Activated naive CD4-positive, alpha-beta T cell treated with anti-CD3 and anti-CD28 coated beads, Interleukin-2, amount 10 ng/mL, durations not matched to agents 7 days and 5 days (primary cell): ENCODE measurements at regions not wholly inside any gene's neighbourhood (a gene's known extent, or its start where the extent isn't known, plus 50 kb on each side); places are given as distances from the start of the nearest gene placed in this dataset.

ENCODE experiments used
- CTCF ChIA-PET: fragments of 350-600 bp; sonication (Branson Sonifier 250); formaldehyde crosslinking; loops from one replicate; lab custom pipeline; 2021; ENCODE audit warnings: antibody characterized with exemption; lab: Charles Lee
- DNase-seq: peaks from one replicate; pipeline ENCODE4 v3.0.0-alpha.2; 2020
- H3K27ac Mint-ChIP-seq: one replicate; pipeline ENCODE4 v1.8.0; 2021; ENCODE audit warnings: mild to moderate bottlenecking, moderate library complexity, mixed read lengths
- H3K27me3 Mint-ChIP-seq: one replicate; pipeline ENCODE4 v1.8.0; 2021; ENCODE audit warnings: mild to moderate bottlenecking, mixed read lengths
- H3K36me3 Mint-ChIP-seq: one replicate; pipeline ENCODE4 v1.8.0; 2021; ENCODE audit warnings: mixed read lengths
- H3K4me1 Mint-ChIP-seq: one replicate; pipeline ENCODE4 v1.8.0; 2021; ENCODE audit warnings: mixed read lengths
- H3K4me3 Mint-ChIP-seq: one replicate; pipeline ENCODE4 v1.8.0; 2021; ENCODE audit warnings: mild to moderate bottlenecking, moderate library complexity, mixed read lengths
- H3K9me3 Mint-ChIP-seq: one replicate; pipeline ENCODE4 v1.8.0; 2021; ENCODE audit warnings: mixed read lengths

- DNase-seq = no peak
- CTCF ChIA-PET = no interaction called here
- Mint-ChIP-seq H3K27me3 (no peaks in the 10 kb centered on the region), H3K9me3 (peaks cover 13% of the 10 kb centered on the region), H3K4me1 (no peaks in the 10 kb centered on the region), H3K4me3 (no peak overlapping the region), H3K36me3 (no peaks in the 10 kb centered on the region), H3K27ac (no peak overlapping the region)
These were observed 456.0 kb upstream of the DCC start for GRCh38 chr18:51884039-51884438.

DNA sequence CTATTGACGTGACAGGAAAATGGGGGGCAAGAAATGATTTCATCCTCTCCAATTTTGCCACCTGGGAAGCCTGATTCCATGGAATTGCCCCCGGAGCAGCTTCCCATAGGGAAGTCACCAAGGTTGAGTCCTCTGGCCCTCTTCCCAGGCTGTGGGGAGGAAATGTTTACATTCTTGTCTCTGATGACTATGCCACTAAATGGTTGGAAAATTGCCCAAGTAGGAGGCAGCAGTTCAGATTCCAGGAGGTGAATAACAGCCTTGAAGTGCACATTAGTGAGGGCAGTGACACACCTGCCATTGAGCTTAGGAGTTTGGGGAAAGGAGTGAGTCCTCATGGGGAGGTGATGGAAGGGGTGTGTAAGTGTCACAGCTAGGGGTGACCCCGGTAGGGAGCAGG is 449.2 kb upstream of the DCC start:
- no peak for DNase-seq
- CTCF ChIA-PET = no interaction called here
- H3K27ac Mint-ChIP-seq = no peak overlapping the region
- no peaks in the 10 kb centered on the region for H3K4me1 Mint-ChIP-seq
- no peaks in the 10 kb centered on the region for H3K27me3 Mint-ChIP-seq
- peaks cover 4% of the 10 kb centered on the region for H3K9me3 Mint-ChIP-seq
- H3K36me3 Mint-ChIP-seq = no peaks in the 10 kb centered on the region
- H3K4me3 Mint-ChIP-seq = no peak overlapping the region

GRCh38 chr18:51891876-51892275 is 448.1 kb upstream of the DCC start:
- no peak overlapping the region for H3K27ac Mint-ChIP-seq
- peaks cover 4% of the 10 kb centered on the region for H3K9me3 Mint-ChIP-seq
- no peaks in the 10 kb centered on the region for H3K4me1 Mint-ChIP-seq
- CTCF ChIA-PET = no interaction called here
- no peak overlapping the region for H3K4me3 Mint-ChIP-seq
- no peaks in the 10 kb centered on the region for H3K27me3 Mint-ChIP-seq
- no peak for DNase-seq
- no peaks in the 10 kb centered on the region for H3K36me3 Mint-ChIP-seq

GRCh38 chr18:51897884-51898283 is 442.1 kb upstream of the DCC start:
- Mint-ChIP-seq H3K27ac (no peak overlapping the region), H3K4me3 (no peak overlapping the region), H3K27me3 (no peaks in the 10 kb centered on the region), H3K9me3 (no peaks in the 10 kb centered on the region), H3K4me1 (no peaks in the 10 kb centered on the region), H3K36me3 (no peaks in the 10 kb centered on the region)
- CTCF ChIA-PET = no interaction called here
- DNase-seq = no peak

DNA sequence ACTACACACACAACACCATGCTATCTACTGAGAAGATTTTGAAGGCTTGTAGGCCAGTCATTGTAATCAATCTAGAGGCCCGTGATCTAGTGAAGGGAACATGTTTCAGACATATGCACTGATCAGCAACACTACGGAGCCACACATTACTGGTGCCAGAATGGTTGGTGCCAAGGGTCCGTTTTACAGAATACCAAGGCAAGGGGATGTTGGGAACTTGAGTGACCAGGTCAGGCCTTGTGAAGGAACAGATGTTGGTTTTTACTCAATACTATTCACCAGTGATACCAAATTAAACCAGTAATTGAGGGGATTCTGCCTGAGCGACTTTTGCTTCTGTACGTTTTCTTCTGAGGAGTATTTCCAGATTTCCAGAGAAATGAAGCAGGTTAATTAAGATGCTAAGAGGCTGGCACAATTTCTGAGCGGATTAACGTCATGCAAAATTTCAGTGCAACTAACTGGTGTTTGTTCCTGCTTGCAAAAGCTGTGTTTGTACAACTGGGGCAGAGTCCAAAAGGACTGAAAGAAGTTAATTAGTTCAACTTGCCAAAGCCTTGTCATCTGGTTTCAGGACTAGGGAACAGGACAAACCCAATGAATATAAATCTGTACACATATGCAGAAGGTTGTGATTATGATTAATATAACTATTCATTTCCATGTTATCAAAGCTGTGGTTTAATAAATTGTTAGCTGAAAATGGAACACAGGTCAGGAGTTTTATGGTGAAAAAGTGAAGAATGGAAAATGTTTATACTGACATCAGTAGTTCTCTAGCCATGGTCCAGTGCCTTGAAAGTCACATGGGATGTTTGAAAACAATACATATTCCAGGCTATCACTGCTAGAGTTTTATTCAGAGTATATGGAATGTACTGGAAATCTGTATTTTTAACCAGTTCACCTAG is 432.1 kb upstream of the DCC start:
- no peaks in the 10 kb centered on the region for H3K27me3 Mint-ChIP-seq
- no peak for DNase-seq
- no peak overlapping the region for H3K27ac Mint-ChIP-seq
- CTCF ChIA-PET = no interaction called here
- H3K36me3 Mint-ChIP-seq = no peaks in the 10 kb centered on the region
- no peaks in the 10 kb centered on the region for H3K4me1 Mint-ChIP-seq
- H3K4me3 Mint-ChIP-seq = no peak overlapping the region
- peaks cover 3% of the 10 kb centered on the region for H3K9me3 Mint-ChIP-seq

- CTCF ChIA-PET = no interaction called here
- no peaks in the 10 kb centered on the region for H3K4me1 Mint-ChIP-seq
- DNase-seq = no peak
- no peak overlapping the region for H3K27ac Mint-ChIP-seq
- H3K36me3 Mint-ChIP-seq = no peaks in the 10 kb centered on the region
- no peaks in the 10 kb centered on the region for H3K27me3 Mint-ChIP-seq
- no peak overlapping the region for H3K4me3 Mint-ChIP-seq
- H3K9me3 Mint-ChIP-seq = peaks cover 3% of the 10 kb centered on the region
These were observed 431.4 kb upstream of the DCC start for GRCh38 chr18:51908598-51908944.

- no peak for DNase-seq
- no peaks in the 10 kb centered on the region for H3K27me3 Mint-ChIP-seq
- no peak overlapping the region for H3K4me3 Mint-ChIP-seq
- no peak overlapping the region for H3K27ac Mint-ChIP-seq
- CTCF ChIA-PET = no interaction called here
- H3K36me3 Mint-ChIP-seq = no peaks in the 10 kb centered on the region
- peaks cover 3% of the 10 kb centered on the region for H3K9me3 Mint-ChIP-seq
- no peaks in the 10 kb centered on the region for H3K4me1 Mint-ChIP-seq
These were observed 428.4 kb upstream of the DCC start for GRCh38 chr18:51911584-51911983.

- CTCF ChIA-PET = no interaction called here
- H3K27me3 Mint-ChIP-seq = no peaks in the 10 kb centered on the region
- H3K4me1 Mint-ChIP-seq = no peaks in the 10 kb centered on the region
- no peak for DNase-seq
- no peaks in the 10 kb centered on the region for H3K36me3 Mint-ChIP-seq
- no peak overlapping the region for H3K4me3 Mint-ChIP-seq
- H3K27ac Mint-ChIP-seq = no peak overlapping the region
- peaks cover 3% of the 10 kb centered on the region for H3K9me3 Mint-ChIP-seq
These were observed 427.6 kb upstream of the DCC start for GRCh38 chr18:51912381-51912780.

GRCh38 chr18:51915176-51915575 is 424.8 kb upstream of the DCC start:
- Mint-ChIP-seq H3K4me3 (no peak overlapping the region), H3K9me3 (peaks cover 2% of the 10 kb centered on the region), H3K27me3 (no peaks in the 10 kb centered on the region), H3K36me3 (no peaks in the 10 kb centered on the region), H3K4me1 (no peaks in the 10 kb centered on the region), H3K27ac (no peak overlapping the region)
- no peak for DNase-seq
- CTCF ChIA-PET = no interaction called here

GRCh38 chr18:51921862-51922261 is 418.1 kb upstream of the DCC start:
- no peak overlapping the region for H3K27ac Mint-ChIP-seq
- CTCF ChIA-PET = no interaction called here
- no peak overlapping the region for H3K4me3 Mint-ChIP-seq
- H3K27me3 Mint-ChIP-seq = no peaks in the 10 kb centered on the region
- H3K36me3 Mint-ChIP-seq = no peaks in the 10 kb centered on the region
- DNase-seq = no peak
- H3K9me3 Mint-ChIP-seq = peaks cover 4% of the 10 kb centered on the region
- H3K4me1 Mint-ChIP-seq = no peaks in the 10 kb centered on the region

DNA sequence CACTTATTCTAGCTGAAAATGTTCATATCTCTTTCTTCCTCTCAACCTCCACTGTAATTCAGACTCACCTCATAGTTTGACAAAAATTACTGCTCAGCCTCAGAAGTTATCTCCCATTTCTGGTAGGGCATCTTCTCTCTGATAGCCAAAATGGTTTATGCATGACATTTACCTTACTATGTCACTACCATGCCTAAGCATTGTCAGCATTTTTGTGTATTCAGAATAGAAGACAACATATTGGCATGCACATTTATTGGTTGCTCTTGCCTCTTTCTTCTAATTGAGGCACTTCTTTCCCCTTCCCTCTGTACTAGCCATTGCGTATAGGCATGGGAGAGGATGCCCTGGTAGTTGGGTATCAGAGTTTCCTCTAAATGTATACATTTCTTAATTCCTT is 406.1 kb upstream of the DCC start:
- Mint-ChIP-seq H3K27ac (no peak overlapping the region), H3K36me3 (no peaks in the 10 kb centered on the region), H3K4me3 (no peak overlapping the region), H3K27me3 (no peaks in the 10 kb centered on the region), H3K9me3 (peaks cover 9% of the 10 kb centered on the region), H3K4me1 (no peaks in the 10 kb centered on the region)
- CTCF ChIA-PET = no interaction called here
- no peak for DNase-seq

DNA sequence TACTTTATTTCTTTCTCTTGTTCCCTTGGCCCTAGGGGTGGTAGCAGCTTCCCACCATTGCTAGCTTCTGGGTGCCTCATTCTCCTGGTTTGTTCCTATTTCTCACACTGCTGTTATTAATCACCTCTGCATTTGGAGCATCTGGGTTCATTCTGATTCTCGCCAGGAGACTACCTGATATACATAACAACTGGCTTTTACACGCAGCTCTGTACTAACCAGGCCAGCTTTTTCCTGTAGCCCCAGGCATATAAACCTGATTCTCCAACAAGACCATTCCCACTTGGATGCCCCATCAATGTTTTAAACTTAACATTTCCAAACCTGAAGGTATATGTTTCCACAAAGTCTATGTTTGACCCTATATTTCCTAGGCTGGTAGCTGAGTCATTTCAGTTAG is 403.9 kb upstream of the DCC start:
- Mint-ChIP-seq H3K4me1 (no peaks in the 10 kb centered on the region), H3K36me3 (no peaks in the 10 kb centered on the region), H3K27ac (no peak overlapping the region), H3K9me3 (peaks cover 3% of the 10 kb centered on the region), H3K27me3 (no peaks in the 10 kb centered on the region), H3K4me3 (no peak overlapping the region)
- no peak for DNase-seq
- CTCF ChIA-PET = no interaction called here

- no peak overlapping the region for H3K27ac Mint-ChIP-seq
- H3K9me3 Mint-ChIP-seq = peaks cover 3% of the 10 kb centered on the region
- no peak overlapping the region for H3K4me3 Mint-ChIP-seq
- H3K4me1 Mint-ChIP-seq = no peaks in the 10 kb centered on the region
- no peak for DNase-seq
- H3K27me3 Mint-ChIP-seq = no peaks in the 10 kb centered on the region
- no peaks in the 10 kb centered on the region for H3K36me3 Mint-ChIP-seq
- CTCF ChIA-PET = no interaction called here
These were observed 398.0 kb upstream of the DCC start for GRCh38 chr18:51941999-51942398.

DNA sequence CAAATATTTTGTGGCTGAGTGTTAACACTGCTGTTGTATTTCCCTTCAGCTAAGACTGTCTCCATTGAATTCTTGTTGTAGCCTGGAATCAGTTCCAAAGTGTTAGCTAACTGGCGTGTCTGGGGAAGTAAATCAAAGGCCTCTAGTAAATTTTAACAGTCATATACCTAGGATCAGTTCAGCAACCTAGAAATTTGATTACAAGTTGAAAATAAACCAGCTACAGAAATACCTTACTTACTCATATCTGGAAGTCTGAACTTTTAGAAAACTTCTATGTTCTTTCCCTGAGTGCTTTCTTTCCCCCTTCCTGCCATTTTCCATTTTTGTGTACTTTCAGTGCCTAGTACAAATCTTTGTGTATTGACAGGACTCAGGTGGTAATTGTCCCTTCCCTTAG is 396.7 kb upstream of the DCC start:
- Mint-ChIP-seq H3K9me3 (peaks cover 3% of the 10 kb centered on the region), H3K27me3 (no peaks in the 10 kb centered on the region), H3K27ac (no peak overlapping the region), H3K4me3 (no peak overlapping the region), H3K36me3 (no peaks in the 10 kb centered on the region), H3K4me1 (no peaks in the 10 kb centered on the region)
- DNase-seq = no peak
- CTCF ChIA-PET = no interaction called here

GRCh38 chr18:51946946-51947345 is 393.1 kb upstream of the DCC start:
- H3K4me3 Mint-ChIP-seq = no peak overlapping the region
- no peaks in the 10 kb centered on the region for H3K27me3 Mint-ChIP-seq
- no peaks in the 10 kb centered on the region for H3K36me3 Mint-ChIP-seq
- CTCF ChIA-PET = no interaction called here
- H3K4me1 Mint-ChIP-seq = no peaks in the 10 kb centered on the region
- no peak for DNase-seq
- H3K9me3 Mint-ChIP-seq = no peaks in the 10 kb centered on the region
- H3K27ac Mint-ChIP-seq = no peak overlapping the region
